ENCODE measurements at regions not wholly inside any gene's neighbourhood (a gene's known extent, or its start where the extent isn't known, plus 50 kb on each side); places are given as distances from the start of the nearest gene placed in this dataset.

DNA sequence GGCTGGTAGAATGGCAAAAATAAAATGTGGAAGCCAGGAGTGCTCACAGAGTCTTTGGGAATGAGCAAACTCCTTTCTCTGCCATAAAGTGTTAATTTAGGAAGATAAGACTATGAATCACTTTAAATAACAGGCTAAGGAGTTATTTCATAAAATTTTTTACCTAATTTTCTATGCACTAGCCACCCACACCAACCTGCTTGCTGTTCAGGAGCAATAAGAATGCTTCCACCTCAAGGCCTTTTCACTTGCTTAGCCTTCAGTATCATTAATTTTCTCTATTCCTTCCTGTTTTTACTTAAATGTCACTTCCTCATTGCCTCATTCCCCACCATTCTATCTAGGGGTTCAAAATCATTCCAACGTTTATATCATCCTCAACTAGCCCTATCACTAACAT, 326.8 kb downstream of the CCER1 start:
- no peak for DNase-seq
- intact Hi-C loops (cut with micrococcal nuclease) = no loop called here
- no peak for ATAC-seq

DNA sequence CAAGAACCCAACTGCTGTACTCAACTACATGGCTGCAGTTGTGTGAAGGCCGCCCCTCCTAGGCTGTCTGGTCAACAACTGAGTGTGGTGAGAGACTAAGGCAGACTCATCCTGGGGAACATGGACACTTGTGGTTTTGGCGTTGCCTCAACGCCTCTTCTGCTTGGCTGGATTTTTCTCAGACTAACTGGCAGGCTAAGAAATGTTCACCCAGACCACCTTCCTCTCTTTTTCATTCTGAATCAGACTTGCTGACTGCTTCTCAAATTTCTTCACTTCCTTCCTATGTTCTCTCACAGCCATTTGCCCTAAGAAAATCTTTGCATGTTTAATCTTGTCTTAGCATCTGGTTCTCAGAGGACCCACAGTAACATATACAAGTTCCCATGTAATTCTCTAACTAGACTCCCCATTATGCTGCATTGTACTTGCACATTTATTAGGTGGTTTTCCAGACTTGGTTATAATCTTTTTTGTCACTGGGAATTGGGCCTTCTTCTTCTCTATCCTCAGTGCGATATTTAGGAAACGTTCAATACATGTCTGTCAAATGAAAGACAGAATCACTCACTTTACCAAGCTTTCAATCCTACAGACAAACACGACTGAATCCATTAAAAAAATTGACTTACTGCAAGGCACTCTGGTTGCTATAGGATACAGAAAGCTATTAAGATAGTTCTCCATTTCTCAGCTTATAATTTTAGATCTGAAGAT, 327.6 kb downstream of the CCER1 start:
- no peak for DNase-seq
- no peak for ATAC-seq
- intact Hi-C loops (cut with micrococcal nuclease) = no loop called here

DNA sequence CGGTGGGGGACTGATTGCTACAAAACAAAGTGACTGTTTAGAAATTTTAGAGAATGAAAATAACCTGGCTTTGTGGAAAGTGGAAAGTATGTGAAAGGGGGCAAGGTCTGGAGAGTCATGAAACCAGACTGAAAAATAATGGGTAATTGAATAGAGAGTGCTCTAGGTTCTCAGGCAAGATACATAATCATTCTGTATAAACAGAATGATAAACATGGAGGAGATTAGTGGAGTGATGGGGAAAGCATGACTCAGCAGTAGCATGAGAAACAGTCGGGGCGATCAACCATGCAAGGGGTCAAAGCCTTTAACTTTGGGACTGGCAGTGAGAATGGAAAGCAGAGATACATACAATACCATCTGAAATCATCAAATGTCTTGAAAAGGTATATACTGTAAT, 332.5 kb downstream of the CCER1 start:
- intact Hi-C loops (cut with micrococcal nuclease) = no loop called here
- no peak for ATAC-seq
- DNase-seq = no peak

DNA sequence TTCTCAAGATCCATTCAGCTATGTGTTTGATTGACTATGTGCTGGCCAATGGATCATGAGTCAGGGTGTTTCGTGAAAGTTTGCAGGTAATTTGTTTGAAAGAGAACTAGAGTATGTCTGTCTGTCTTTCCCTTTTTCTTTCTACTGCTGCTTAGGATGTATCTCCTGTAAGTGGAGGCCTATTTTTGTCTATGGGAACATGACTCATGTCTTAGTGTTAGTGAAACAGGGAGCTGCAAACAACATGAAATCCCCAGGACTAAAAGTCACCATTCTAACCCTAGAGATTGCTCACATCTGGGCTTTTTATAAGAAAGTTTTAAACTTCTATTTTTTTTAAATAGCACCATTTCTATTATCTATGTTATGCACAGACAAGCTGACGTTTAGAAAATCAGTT, 333.0 kb downstream of the CCER1 start:
- ATAC-seq (peak; percentile 68), DNase-seq (no peak)
- intact Hi-C loops (cut with micrococcal nuclease) = no loop called here

DNA sequence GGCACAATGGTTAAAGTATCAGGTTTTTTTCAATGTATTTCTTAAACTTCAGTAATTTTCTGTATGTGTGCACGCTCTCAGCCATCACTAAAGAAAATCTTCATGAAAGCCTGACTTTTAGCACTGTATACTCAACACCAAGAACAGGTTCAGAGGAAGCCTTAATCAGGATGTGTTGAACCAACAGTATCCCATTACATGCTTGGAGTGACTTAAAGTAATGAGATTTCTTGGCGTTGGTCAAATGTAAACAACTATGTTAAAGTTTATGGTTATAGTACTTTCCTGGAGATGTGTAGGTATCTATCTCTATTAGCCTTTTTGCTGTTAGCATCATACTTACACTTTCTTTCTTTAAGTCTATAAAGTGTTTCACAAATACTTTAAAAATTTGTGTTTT, 335.0 kb downstream of the CCER1 start:
- ATAC-seq = no peak
- intact Hi-C loops (cut with micrococcal nuclease) = no loop called here

DNA sequence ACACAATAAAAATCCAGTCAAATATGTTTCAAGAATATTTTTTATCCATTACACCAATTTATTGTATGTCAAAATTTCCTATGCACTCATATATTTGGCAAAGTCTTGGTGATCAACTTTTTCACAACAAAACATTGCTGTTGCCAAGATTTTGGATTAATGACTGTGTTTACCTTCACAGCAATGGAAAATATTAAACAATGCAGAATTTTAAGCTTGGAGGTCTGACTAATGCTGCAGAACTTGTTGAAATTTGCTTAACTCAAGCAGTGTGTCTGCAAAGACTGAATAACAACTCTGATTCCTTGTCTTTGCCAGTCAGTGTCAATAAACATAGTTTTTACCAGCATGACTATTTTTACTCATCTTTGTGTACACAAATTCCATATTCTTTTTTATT, 336.4 kb downstream of the CCER1 start:
- intact Hi-C loops (cut with micrococcal nuclease) = no loop called here
- no peak for DNase-seq
- no peak for ATAC-seq

More for the DNA sequence above, 335.0 kb downstream of the CCER1 start:
- no peak for DNase-seq

DNA sequence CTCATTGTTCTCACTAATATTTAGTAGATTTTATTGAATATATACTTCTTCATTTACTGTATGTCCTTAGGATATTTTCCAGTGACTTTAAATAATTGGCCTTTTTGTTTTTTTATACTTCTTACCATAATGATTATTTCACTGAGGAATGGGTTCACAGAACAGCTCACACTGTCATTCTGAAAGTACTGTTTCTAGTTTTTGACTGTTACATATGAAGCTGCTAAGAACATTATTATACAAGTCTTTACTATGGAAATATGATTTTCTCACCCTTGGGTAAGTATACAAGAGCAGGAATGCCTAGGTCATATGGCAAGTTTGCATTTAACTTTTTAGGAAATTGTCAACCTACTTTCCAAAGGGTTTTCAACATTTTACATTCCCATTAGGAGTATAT, 343.1 kb downstream of the CCER1 start:
- DNase-seq (no peak), ATAC-seq (no peak)
- intact Hi-C loops (cut with micrococcal nuclease) = no loop called here

DNA sequence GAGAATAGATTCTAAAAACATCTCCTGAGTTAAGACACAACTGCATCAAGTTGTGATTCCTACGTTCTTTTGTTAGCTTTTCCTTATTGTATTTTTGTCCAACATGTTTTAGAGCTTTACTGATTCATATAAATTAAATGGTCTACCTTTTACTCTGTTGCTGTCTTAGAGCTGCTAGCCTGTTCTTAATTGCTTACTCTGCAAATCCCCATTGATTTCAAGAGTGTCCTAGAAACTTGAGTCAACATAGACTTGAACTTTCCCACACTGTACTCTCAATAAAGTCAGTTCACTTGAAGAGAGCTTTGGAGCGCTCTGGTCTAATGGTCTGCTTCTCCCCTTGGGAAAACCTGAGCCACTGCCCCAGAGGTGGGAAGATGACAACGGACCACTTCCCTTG, 343.9 kb downstream of the CCER1 start:
- intact Hi-C loops (cut with micrococcal nuclease) = no loop called here
- ATAC-seq (no peak), DNase-seq (no peak)

DNA sequence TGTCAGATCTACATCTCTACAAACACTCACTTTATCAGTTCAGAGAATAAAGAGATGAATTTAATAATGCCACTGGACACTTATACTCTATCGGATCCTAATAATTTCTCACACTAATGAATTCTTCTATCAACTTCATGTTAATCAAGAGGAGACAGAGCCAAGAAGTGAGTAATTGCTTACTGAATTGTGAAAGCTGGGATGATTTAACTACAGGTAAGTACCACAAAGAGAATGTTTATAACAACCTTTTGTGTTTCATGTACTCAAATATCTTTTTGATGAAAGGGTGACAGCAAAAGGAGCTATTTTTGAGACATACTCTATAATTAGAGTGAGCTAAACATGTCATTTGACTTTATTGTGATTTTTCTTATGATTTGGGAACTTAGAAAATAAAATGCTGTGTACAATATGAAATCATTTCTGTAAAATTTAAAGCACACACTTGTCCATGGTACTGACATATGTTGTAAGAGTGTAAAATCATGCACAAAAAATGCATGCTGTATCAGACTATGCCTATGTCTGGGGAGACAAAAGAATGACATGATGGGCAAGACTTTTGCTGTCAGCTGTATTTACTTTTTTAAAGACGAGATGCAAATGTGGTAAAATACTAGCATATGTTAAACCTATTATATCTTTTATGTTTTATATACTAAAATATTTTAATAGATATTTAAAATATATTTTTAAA, 361.2 kb downstream of the CCER1 start:
- intact Hi-C loops (cut with micrococcal nuclease) = no loop called here
- no peak for ATAC-seq
- no peak for DNase-seq

DNA sequence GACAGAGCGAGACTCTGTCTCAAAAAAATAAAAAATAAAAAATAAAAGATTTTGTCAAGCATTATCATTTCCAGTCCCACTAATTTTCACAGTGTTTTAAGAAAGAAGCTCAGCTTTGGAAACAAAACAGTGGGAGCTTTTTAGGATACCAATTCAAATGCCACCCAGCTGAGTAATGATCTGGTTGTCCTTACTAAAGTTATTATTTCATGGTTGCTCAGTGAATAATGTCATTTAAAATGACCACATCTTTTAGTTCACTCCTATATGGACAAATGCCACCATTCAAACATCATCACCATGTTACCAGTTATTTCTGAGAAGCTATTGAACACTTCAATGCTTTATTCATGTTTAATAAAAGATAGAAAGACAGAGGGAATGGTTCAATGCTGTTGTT, 365.0 kb downstream of the CCER1 start:
- intact Hi-C loops (cut with micrococcal nuclease) = no loop called here
- no peak for DNase-seq
- no peak for ATAC-seq

DNA sequence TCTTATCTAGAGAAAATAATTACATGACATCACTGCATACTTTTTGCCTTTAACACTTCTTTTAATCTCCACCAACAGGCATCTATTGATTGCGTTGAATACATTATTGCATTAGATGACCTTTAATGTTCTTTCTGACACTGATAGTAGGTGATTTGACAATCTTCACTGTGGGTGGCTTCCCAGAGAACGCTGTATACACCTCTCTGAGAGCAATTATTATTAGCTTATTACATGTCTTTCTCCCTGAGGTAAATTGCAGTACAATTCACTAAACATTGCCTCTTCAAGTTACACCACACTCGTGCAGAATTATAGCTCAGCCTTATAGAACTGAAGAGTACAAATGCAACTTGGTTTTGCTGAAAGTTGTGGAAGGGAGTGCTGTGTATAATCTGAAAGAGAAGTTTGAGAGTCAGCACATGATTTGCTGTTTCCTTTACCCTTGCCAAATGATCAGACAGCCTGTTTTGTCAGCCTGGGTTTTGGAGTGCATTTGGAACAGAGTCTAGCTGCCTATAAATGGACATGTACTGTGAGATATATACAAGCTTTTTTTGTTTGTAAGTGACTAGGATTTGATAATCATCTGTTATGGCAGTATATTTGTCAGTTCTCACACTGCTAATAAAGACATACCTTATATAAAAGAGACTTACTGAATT, 369.2 kb downstream of the CCER1 start:
- ATAC-seq (peak; percentile 91), DNase-seq (no peak)
- intact Hi-C loops (cut with micrococcal nuclease) = no loop called here

DNA sequence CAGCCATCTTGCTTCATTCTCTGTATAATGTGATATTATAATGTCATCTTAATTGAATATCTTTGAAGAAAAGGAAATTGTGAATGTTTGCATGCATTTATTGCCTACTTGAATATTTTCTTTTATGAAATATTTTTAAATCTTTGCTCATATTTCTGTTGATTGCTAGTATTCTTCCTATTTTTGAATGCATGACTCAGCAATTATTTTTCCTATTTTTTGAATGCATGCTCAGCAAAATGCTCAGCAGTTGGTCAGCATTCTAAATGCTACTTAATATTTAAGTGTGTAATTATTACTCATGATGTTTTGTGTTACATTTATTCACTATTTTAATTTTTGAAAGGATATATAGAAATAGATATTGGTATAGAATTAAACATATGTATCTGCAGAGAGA, 378.3 kb downstream of the CCER1 start:
- ATAC-seq (no peak), DNase-seq (no peak)

DNA sequence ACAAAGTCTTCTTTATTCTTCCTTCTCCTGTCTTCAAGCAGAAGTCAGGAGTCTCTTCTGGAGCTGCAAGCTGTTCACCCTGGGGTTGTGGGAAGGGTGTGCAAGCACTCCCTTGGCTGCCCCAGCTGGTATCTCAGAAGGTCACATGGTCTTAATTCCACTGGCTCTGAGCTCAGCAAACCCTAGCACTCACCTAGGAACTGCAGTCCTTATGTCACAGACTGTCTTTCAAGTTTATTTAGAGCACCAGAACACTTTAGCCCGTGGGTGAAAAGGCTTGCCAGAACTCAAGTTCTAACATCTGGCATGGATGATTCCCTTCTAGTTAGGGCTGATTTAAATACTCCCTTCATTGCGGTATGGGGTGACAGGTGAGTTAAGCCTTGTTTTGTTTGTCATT, 379.0 kb downstream of the CCER1 start:
- ATAC-seq (peak; percentile 95), DNase-seq (peak; percentile 30)
- intact Hi-C loops (cut with micrococcal nuclease) = no loop called here

More for the DNA sequence above, 378.3 kb downstream of the CCER1 start:
- intact Hi-C loops (cut with micrococcal nuclease) = no loop called here

DNA sequence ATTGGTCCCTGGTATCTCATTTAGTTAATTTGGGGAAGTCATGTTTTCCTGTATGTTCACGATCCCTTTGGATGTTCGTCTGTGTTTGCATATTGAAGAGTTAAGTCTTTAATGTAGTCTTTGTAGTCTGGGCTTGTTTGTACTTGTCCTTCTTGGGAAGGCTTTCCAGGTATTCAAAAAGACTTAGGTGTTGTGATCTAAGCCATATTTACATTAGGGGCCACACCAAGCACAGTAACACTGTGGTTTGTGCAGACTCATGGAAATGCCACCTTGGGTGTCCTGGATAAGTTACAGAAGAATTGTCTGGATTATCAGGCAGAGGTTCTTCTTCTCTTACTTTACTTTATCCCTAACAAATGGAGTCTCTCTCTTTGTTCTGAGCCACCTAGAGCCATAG, 380.3 kb downstream of the CCER1 start:
- ATAC-seq = no peak
- intact Hi-C loops (cut with micrococcal nuclease) = no loop called here
- DNase-seq = no peak

DNA sequence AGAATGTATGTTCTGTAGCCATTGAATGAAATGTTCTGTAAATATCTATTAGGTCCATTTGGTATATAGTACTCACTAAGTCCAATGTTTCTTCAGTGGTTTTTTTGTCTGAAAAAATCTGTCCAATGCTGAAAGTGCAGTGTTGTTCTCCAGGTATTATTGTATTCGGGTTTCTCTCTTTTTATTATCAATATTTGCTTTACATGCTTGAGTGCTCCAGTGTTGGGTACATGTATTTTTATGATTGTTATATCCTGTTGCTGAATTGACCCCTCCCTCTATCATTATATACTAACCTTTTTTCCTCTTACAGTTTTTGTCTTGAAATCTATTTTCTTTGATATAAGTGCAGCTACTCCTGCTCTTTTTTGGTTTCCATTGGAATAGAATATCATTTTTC, 382.2 kb downstream of the CCER1 start:
- no peak for DNase-seq
- intact Hi-C loops (cut with micrococcal nuclease) = no loop called here
- ATAC-seq = no peak

DNA sequence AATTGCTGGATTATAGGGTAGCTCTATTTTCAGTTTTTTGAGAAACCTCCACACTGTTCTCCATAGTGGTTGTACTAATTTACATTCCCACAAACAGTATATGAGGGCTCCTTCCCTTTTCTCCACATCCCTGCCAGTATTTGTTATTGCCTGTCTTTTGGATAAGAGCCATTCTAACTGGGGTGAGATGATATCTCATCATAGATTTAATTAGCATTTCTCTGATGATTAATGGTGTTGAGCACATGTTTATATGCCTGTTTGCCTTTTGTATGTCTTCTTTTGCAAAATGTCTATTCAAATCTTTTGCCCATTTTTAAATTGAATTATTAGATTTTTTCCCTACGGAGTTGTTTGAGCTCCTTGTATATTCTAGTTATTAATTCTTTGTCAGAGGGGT, 385.3 kb downstream of the CCER1 start:
- no peak for ATAC-seq
- intact Hi-C loops (cut with micrococcal nuclease) = no loop called here
- DNase-seq = no peak

DNA sequence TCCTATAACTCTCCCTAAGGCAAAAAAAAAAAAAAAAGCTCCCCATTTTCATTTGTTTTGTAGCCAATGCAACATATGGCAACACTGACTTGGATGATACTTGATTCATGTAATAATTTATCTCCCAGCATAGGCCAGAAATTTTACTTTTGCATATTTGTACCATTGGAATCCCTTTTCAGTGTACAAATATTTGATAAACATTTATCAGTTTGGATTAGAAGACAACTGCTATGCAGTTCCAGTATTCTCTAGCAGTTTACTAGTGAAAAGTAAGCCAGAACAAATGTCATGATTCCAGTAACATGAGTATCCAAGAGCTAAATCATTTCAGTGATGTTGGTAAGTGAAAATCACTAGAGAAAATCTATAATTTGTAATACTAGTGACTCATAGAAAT, 392.3 kb downstream of the CCER1 start:
- ATAC-seq (no peak), DNase-seq (no peak)
- intact Hi-C loops (cut with micrococcal nuclease) = no loop called here

DNA sequence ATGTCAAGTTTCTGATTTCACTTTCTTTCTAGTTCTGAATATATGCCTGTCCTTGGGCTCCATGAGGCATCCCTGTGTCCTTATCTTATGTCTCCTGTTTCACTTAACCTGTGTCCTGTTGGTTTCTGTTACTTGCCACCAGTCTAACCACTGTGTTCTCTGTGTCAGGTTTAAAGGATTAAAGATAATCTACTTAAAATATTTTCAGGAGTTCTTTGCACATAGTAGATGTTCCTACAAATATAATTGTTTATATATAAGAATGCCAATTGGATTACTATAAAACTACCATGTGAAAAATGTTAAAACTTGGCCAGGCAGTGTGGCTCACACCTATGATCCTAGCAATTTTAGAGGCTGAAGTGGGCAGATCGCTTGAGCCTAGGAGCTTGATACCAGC, 406.4 kb downstream of the CCER1 start:
- intact Hi-C loops (cut with micrococcal nuclease) = no loop called here
- ATAC-seq (no peak), DNase-seq (no peak)

DNA sequence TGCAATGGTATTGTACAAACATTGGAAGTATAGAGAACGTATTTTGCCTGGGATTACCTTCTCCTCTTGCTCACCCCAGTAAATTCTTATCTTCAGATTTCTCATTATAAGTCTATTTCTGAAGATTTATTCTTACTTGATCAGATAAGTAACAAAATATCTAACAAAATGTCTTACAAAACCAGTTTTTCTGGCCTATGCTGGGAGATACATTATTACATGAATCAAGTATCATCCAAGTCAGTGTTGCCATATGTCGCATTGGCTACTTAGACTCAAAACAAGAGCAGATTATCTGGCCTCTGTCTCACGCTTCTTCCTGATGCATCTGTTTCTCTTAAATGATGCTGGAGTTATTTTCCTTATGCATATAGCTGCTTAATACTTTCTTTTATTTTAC, 408.5 kb downstream of the CCER1 start:
- intact Hi-C loops (cut with micrococcal nuclease) = no loop called here
- ATAC-seq = no peak

DNA sequence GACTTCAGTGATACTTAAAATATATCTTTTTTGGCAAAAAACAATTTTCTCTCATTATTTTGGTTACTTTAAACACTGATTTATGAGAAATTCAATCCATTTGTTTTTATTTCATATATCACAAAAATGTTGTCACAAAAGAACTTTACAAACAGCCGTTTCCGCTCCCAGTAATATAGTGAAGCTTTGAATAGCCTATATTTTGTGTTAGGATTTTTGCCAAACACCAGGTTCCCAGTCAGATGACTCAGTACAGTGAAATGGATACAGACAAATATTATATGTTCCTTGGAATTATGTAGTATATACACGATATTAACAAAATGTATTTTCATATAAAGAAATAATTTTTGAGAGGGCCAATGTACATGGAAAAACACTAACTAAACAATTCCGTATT, 411.1 kb downstream of the CCER1 start:
- DNase-seq = no peak
- no peak for ATAC-seq
- intact Hi-C loops (cut with micrococcal nuclease) = no loop called here

More for the DNA sequence above, 408.5 kb downstream of the CCER1 start:
- DNase-seq = no peak

DNA sequence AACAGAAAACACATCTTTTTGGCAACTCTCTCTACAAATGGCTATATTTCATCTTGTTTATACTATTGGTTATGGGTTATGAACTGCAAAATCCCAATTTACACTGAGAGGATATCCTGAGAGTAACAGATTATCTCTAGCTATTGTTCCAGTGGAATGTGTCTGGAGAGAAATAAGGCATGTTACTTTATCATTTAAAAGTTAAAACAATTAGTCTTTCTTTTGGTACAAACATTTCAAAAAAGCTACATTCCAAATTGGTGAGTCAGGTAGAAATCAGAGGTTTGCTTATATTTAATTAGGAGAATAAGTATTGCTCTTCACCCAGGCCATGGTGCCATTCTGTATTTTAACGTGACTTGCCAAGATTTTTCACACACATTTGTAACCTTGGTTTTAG, 411.6 kb downstream of the CCER1 start:
- ATAC-seq (no peak), DNase-seq (no peak)
- intact Hi-C loops (cut with micrococcal nuclease) = no loop called here
